HG03108 (cell line): ENCODE measurements at regions not wholly inside any gene's neighbourhood (a gene's known extent, or its start where the extent isn't known, plus 50 kb on each side); places are given as distances from the start of the nearest gene placed in this dataset.

ENCODE experiments used
- ATAC-seq: cut with Tn5 transposase; IDR thresholded peaks from one replicate; pipeline ENCODE4 v1.9.1; 2021; ENCODE audit warnings: moderate library complexity; ENCODE audit not compliant: unreplicated experiment

GRCh38 chr10:129274748-129275474 is 192.1 kb upstream of the MGMT start:
- no peak for ATAC-seq

GRCh38 chr10:129275886-129276285 is 191.2 kb upstream of the MGMT start:
- ATAC-seq: no peak

GRCh38 chr10:129277084-129277483 is 190.0 kb upstream of the MGMT start:
- no peak for ATAC-seq

- ATAC-seq: no peak
Observed at GRCh38 chr10:129277841-129278240, 189.2 kb upstream of the MGMT start.

- ATAC-seq: no peak
Observed at GRCh38 chr10:129278686-129279085, 188.4 kb upstream of the MGMT start.

- ATAC-seq: no peak
Observed at GRCh38 chr10:129279446-129280154, 187.4 kb upstream of the MGMT start.

- ATAC-seq: no peak
Observed at GRCh38 chr10:129280155-129280502, 186.9 kb upstream of the MGMT start.

- ATAC-seq: no peak
Observed at GRCh38 chr10:129280908-129281586, 186.0 kb upstream of the MGMT start.

- ATAC-seq: no peak
Observed at GRCh38 chr10:129285459-129285858, 181.6 kb upstream of the MGMT start.

- ATAC-seq: no peak
Observed at GRCh38 chr10:129288999-129289584, 177.9 kb upstream of the MGMT start.

GRCh38 chr10:129293991-129294700 is 172.9 kb upstream of the MGMT start:
- ATAC-seq: no peak

- no peak for ATAC-seq
Observed at GRCh38 chr10:129294944-129295343, 172.1 kb upstream of the MGMT start.

GRCh38 chr10:129305046-129305445 is 162.0 kb upstream of the MGMT start:
- no peak for ATAC-seq

GRCh38 chr10:129307141-129307540 is 159.9 kb upstream of the MGMT start:
- ATAC-seq: no peak

- ATAC-seq: no peak
Observed at GRCh38 chr10:129308953-129309564, 158.0 kb upstream of the MGMT start.

- ATAC-seq: no peak
Observed at GRCh38 chr10:129309565-129309964, 157.5 kb upstream of the MGMT start.

GRCh38 chr10:129310881-129311280 is 156.2 kb upstream of the MGMT start:
- no peak for ATAC-seq

- ATAC-seq: no peak
Observed at GRCh38 chr10:129319934-129320333, 147.1 kb upstream of the MGMT start.

- no peak for ATAC-seq
Observed at GRCh38 chr10:129320340-129320739, 146.7 kb upstream of the MGMT start.

- ATAC-seq: no peak
Observed at GRCh38 chr10:129321727-129322126, 145.3 kb upstream of the MGMT start.
